Cardiac fibroblast (primary cell): ENCODE measurements at regions not wholly inside any gene's neighbourhood (a gene's known extent, or its start where the extent isn't known, plus 50 kb on each side); places are given as distances from the start of the nearest gene placed in this dataset.
"Not testable (repeated sequence)": the region's sequence is repeated elsewhere in the genome, so short reads cannot be mapped to it uniquely, and the experiment has no call there.

Experiments used
- DNase-seq, 2 donors: peaks; one replicate each; pipeline versions ENCODE4 v3.0.0 to v3.0.0-alpha.2; 2010; ENCODE audit warnings: low read depth in 2 of 2
- H3K4me3 ChIP-seq, 2 donors: replicated peaks in 1 of 2; 1 replicate in 1 of 2; 2 replicates in 1 of 2; pipeline ENCODE4 v1.5.1; 2011; ENCODE audit warnings: low read depth in 2 of 2, low read length in 2 of 2, mild to moderate bottlenecking in 2 of 2, moderate library complexity in 1 of 2
- TF ChIP-seq, protein P1 (sequence below): IDR thresholded peaks from one replicate; pipeline ENCODE4 v1.5.1; 2011; ENCODE audit warnings: low read depth, mild to moderate bottlenecking, low read length, inconsistent platforms

DNA sequence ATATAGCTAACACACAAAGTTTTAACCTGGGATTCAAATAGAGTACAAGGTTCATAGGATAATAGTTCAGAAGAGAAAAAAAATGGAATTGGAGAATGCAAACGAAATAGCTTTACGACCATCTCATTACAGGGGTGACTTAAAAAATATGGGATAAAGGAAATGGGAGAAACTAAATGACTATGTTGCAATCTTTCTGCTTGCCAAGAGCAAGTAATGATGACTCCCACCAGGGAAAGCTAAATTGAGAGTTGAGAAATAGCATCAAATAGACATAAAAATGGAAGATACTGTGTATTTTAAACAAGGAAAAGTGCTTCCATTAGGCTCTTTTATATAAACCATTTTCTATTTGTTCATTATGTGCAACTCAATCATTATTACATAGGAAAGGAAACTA is 155.7 kb upstream of the ATXN7L3B start:
- H3K4me3 ChIP-seq, result no peak overlapping the region
- TF ChIP-seq, protein P1, sequence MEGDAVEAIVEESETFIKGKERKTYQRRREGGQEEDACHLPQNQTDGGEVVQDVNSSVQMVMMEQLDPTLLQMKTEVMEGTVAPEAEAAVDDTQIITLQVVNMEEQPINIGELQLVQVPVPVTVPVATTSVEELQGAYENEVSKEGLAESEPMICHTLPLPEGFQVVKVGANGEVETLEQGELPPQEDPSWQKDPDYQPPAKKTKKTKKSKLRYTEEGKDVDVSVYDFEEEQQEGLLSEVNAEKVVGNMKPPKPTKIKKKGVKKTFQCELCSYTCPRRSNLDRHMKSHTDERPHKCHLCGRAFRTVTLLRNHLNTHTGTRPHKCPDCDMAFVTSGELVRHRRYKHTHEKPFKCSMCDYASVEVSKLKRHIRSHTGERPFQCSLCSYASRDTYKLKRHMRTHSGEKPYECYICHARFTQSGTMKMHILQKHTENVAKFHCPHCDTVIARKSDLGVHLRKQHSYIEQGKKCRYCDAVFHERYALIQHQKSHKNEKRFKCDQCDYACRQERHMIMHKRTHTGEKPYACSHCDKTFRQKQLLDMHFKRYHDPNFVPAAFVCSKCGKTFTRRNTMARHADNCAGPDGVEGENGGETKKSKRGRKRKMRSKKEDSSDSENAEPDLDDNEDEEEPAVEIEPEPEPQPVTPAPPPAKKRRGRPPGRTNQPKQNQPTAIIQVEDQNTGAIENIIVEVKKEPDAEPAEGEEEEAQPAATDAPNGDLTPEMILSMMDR, result no peak

DNA sequence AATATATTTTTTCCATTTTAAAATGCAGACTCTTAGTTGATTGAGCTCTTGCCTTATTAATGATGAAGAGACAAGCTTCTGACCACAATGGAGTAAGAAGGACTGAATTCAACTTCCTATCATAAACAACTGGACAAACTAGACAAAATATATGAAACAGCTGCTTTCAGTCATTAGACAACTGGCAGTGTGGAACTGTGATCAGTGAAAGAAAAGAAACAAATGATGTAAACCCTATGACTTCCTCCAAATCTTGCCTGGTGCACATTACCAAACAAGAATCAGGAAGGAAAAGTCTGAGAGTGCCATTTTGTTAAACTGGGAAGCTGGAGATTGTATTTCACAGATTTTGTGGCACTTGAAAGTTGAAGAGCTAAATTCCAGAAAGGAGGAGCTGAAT is 154.7 kb upstream of the ATXN7L3B start:
- DNase-seq, result no peak
- TF ChIP-seq, protein P1, result no peak
- no peak overlapping the region for H3K4me3 ChIP-seq

More for the DNA sequence above, 155.7 kb upstream of the ATXN7L3B start:
- DNase-seq, result no peak

- no peak overlapping the region for H3K4me3 ChIP-seq
- TF ChIP-seq, protein P1, result no peak
- no peak for DNase-seq
Observed at GRCh38 chr12:74391283-74391682, 146.4 kb upstream of the ATXN7L3B start.

DNA sequence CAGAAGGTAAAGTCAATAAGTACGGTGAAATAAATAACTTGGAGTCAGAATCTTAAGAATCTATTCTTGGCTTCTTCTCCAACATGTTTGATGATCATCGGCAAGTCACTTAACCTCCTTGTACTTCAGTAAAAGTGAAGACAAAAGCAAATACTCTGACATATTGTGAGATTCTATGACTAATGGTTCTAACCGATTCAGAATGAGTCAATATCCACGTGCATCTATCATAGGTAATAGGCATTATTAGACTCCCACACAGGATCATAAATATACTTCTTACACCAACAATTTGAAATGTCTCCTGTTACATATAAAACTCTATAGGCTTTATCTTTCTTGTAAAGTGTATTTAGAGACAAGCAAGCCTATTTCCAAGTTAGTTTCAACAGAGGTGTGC is 144.4 kb upstream of the ATXN7L3B start:
- no peak overlapping the region for H3K4me3 ChIP-seq
- no peak for DNase-seq
- TF ChIP-seq, protein P1, result no peak

DNA sequence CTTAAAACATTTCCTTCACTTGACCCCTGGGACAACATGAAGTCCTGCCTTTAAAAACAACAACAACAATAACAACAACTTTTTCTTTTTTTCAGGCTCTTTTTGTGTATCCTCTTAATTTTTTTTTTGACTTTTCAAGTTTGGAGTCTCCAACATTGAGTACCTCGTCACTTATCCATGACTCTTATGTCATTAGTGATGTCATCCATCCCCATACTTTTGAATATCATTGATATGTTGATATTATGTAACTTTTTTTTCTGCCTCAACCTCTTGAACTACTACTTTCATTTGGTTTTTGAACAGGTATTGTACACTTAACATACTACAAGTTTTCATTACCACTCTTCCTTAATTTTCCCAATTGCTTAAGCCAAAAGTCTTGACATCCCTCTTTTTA is 143.0 kb upstream of the ATXN7L3B start:
- DNase-seq, result no peak
- no peak overlapping the region for H3K4me3 ChIP-seq

GRCh38 chr12:74401035-74401434 is 136.6 kb upstream of the ATXN7L3B start:
- TF ChIP-seq, protein P1, result no peak
- H3K4me3 ChIP-seq, result no peak overlapping the region
- DNase-seq, result no peak

More for the DNA sequence above, 143.0 kb upstream of the ATXN7L3B start:
- TF ChIP-seq, protein P1, result no peak

DNA sequence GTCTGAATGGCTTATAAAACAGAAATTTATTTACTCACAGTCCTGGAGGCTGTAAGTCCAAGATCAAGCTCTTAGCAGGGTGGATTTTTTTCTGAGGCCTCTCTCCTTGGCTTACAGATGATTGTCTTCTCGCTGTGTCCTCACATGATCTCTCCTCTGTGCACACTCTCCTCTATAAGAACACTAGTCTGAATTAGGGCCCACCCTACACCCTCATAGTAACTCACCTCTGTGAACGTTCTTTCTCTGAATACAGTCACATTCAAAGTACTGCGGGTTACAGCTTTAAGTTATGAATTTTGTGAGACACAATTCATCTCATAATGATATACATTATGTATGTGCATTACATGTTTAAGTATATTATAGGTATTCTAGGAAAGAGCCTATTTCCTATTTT is 135.7 kb upstream of the ATXN7L3B start:
- DNase-seq, result no peak
- no peak overlapping the region for H3K4me3 ChIP-seq
- TF ChIP-seq, protein P1, result no peak

DNA sequence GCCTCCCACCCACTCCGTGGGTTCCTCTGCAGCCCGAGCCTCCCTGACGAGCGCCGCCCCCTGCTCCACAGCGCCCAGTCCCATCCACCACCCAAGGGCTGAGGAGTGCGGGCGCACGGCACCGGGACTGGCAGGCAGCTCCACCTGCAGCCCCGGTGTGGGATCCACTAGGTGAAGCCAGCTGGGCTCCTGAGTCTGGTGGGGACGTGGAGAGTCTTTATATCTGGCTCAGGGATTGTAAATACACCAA is 134.5 kb upstream of the ATXN7L3B start:
- not testable (repeated sequence) for H3K4me3 ChIP-seq, DNase-seq
